T-helper 2 cell treated with Interferon-gamma antibody and Interleukin-4, amounts not matched to agents 5 μg/mL and 100 μg/mL, for 36 hours (primary cell): ENCODE measurements at regions not wholly inside any gene's neighbourhood (a gene's known extent, or its start where the extent isn't known, plus 50 kb on each side); places are given as distances from the start of the nearest gene placed in this dataset.

Experiments
- DNase-seq: peaks from one replicate; pipeline ENCODE4 v3.0.0; 2021; ENCODE audit warnings: low spot score
- H3K27ac Mint-ChIP-seq: one replicate; pipeline ENCODE4 v1.8.0; 2021; ENCODE audit warnings: mild to moderate bottlenecking, mixed read lengths
- H3K27me3 Mint-ChIP-seq: one replicate; pipeline ENCODE4 v1.8.0; 2021; ENCODE audit warnings: low read depth, mixed read lengths
- H3K36me3 Mint-ChIP-seq: one replicate; pipeline ENCODE4 v1.8.0; 2021; ENCODE audit warnings: low read depth, mixed read lengths
- H3K4me1 Mint-ChIP-seq: one replicate; pipeline ENCODE4 v1.8.0; 2021; ENCODE audit warnings: low read depth, mixed read lengths
- H3K4me3 Mint-ChIP-seq: one replicate; pipeline ENCODE4 v1.8.0; 2022; ENCODE audit warnings: mild to moderate bottlenecking, moderate library complexity, mixed read lengths
- H3K9me3 Mint-ChIP-seq: one replicate; pipeline ENCODE4 v1.8.0; 2021; ENCODE audit warnings: mixed read lengths

DNA sequence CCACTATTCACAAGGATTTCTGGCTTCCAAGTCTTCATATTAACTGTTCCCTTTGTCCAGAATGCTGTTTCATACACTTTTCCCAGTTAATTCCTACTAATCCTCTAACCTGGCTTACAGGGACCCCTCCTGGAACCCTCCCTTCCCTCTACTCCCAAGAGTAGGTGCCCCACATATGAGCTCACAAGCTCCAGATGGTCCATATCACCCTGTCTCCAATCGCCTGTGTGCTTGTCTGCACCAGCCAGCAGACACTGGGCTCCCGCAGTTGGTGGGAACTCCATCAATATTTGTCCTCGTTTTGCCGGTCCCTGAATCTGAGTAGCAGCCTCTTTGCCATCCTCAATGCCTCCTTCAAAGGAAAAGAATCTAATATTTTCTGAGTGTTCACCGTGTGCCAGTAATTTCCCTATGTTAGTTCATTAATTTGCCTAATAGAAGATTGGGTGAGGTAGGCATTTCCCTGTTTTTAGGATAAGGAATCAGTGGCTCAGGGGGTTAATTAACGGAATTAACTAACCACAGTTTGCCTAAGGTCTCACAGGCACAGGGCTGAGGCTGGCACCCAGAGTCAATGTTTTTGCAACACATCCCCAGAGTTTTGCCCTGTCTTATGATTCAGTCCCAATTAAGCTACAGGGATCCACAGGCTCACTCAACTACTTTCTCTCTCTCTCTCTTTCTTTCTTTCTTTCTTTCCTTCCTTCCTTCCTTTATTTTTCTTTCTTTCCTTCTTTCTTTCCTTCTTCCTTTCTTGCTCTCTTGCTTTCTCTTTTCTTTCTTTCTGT lies 141.6 kb upstream of the CYP1B1 start:
- Mint-ChIP-seq H3K4me1 (peaks cover 13% of the 10 kb centered on the region), H3K9me3 (peaks cover 12% of the 10 kb centered on the region), H3K27me3 (peaks cover 12% of the 10 kb centered on the region), H3K27ac (no peak overlapping the region), H3K4me3 (no peak overlapping the region), H3K36me3 (peaks cover 2% of the 10 kb centered on the region)
- DNase-seq: no peak

DNA sequence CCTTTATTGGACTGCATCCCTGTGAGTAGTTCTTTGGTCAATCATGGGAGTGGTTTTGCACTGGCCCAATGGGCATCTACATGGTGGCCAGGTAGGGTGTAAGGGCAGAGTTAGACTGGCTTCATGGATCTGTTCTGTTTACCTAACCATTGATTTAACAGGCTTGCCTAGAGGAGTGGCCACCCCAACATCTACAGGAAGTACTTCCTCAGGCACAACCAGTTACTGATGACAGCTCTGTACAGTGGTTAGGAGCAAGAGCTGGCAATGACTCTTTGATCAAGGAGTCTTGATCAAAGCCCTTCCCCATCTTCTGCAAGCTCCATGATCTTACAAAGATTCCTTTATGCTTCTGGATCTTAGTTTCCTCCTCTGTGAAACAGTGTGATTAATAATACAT lies 140.9 kb upstream of the CYP1B1 start:
- Mint-ChIP-seq H3K27me3 (peaks cover 11% of the 10 kb centered on the region), H3K4me1 (peaks cover 13% of the 10 kb centered on the region), H3K4me3 (no peak overlapping the region), H3K27ac (no peak overlapping the region), H3K36me3 (peaks cover 2% of the 10 kb centered on the region), H3K9me3 (peaks cover 14% of the 10 kb centered on the region)
- no peak for DNase-seq

DNA sequence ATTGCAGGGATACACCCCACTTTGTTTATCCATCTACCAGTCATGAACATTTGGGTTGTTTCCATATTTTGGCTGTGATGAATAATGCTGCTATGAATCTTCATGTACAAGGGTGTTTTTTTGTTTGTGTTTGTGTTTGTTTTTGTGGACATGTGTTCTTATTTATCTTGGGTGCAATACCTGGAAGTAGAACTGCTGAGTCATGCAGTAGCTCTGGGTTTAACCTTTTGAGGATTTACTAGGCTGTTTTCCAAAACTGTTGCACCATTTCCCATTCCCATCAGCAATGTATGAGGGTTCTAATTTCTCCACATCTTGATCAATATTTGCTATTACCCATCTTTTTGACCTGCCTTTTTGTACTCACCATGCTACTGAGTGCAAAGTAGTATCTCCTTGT lies 140.0 kb upstream of the CYP1B1 start:
- Mint-ChIP-seq H3K27me3 (peaks cover 13% of the 10 kb centered on the region), H3K36me3 (peaks cover 2% of the 10 kb centered on the region), H3K27ac (no peak overlapping the region), H3K4me1 (peaks cover 13% of the 10 kb centered on the region), H3K9me3 (peaks cover 14% of the 10 kb centered on the region), H3K4me3 (no peak overlapping the region)
- no peak for DNase-seq

DNA sequence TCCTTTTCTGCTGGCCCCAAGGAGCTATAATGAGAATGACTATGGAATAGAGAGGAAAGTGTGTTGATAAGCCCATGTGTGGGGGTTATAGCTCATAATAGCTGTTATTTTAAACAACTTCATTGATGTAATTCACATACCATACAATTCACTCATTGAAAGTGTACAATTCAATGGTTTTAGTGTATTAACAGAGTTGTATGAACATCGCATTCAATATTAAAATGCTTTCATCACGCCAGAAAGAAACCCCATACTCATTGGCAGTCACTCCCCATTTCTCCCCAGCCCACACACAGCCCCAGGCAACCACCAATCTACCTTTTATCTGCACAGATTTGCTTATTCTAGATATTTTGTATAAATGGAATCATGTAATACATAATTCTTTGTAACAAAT lies 139.6 kb upstream of the CYP1B1 start:
- no peak overlapping the region for H3K27ac Mint-ChIP-seq
- H3K9me3 Mint-ChIP-seq: peaks cover 14% of the 10 kb centered on the region
- no peak overlapping the region for H3K4me3 Mint-ChIP-seq
- peaks cover 2% of the 10 kb centered on the region for H3K36me3 Mint-ChIP-seq
- H3K27me3 Mint-ChIP-seq: peaks cover 11% of the 10 kb centered on the region
- no peak for DNase-seq
- H3K4me1 Mint-ChIP-seq: peaks cover 13% of the 10 kb centered on the region

DNA sequence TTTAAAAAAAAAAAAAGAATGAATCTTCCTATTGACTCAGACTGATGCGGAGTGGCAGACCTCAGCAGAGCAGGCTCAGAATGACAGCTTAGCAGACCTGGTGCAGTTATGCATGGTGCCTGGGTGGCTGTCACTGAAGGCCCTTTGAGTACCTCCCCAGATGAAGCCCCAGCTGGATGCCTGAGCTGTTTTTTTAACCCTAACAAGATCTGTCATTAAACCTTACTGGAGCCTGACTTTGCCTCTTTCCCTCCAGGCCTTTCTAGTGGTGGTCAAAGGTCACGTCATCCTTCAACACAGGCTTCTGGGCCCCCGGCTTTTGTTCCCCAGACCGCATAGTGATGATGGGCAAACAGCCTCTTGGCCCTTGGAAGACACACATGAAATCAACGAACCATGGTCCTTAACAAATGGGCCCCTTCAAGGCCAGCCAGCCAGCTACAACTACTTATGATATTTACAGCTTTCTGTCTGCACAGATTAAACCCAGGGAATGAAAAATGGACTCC lies 138.3 kb upstream of the CYP1B1 start:
- Mint-ChIP-seq H3K27ac (peak overlapping the region; percentile 38), H3K36me3 (peaks cover 2% of the 10 kb centered on the region), H3K9me3 (peaks cover 6% of the 10 kb centered on the region), H3K4me1 (peaks cover 13% of the 10 kb centered on the region), H3K4me3 (peak overlapping the region; percentile 35), H3K27me3 (peaks cover 12% of the 10 kb centered on the region)
- peak; percentile 19 for DNase-seq

DNA sequence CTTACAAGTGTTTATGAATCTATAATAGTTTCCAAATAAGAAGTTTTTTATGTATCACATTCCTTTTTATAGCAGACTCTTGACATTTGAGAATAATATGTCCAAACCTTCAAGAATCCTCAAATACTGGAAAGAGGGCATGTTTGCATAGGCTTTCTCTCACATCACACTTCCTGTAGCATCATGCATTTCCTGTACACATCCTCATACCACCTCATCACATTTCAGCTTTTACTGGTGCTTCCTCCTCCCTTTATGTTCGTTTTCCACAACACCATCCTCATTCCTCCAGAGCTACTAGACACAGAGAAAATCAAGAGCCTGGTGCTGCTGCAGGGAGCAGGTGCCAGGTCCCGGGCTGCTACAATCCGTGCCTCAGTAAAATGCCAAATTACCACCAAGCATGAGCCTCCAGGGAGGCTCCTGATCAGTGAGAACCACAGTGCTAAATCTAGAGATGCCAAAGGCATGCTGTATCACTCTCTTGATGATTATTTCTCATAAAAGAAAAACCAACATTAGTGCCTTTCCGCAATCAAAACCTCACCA lies 137.7 kb upstream of the CYP1B1 start:
- peaks cover 2% of the 10 kb centered on the region for H3K36me3 Mint-ChIP-seq
- peaks cover 6% of the 10 kb centered on the region for H3K9me3 Mint-ChIP-seq
- peak overlapping the region; percentile 38 for H3K27ac Mint-ChIP-seq
- no peak for DNase-seq
- H3K27me3 Mint-ChIP-seq: peaks cover 8% of the 10 kb centered on the region
- peaks cover 13% of the 10 kb centered on the region for H3K4me1 Mint-ChIP-seq
- H3K4me3 Mint-ChIP-seq: peak overlapping the region; percentile 35

DNA sequence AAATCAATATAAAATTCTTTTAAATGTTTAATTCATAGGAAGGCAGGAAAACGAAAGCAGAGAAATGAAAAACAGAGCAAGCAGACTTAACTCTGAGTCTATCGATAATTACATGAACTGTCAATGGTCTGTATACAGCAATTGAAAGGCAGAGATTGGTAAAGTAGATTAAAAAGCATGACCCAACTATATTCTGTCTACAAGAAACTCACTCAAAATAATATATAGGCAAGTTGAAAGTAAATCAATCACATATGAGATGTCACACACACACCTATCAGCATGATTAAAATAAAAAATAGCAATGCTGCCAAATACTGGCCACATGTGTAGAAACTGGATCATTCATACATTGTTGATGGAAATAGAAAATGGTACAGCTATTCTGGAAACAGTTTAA lies 136.4 kb upstream of the CYP1B1 start:
- Mint-ChIP-seq H3K27ac (no peak overlapping the region), H3K27me3 (peaks cover 8% of the 10 kb centered on the region)

DNA sequence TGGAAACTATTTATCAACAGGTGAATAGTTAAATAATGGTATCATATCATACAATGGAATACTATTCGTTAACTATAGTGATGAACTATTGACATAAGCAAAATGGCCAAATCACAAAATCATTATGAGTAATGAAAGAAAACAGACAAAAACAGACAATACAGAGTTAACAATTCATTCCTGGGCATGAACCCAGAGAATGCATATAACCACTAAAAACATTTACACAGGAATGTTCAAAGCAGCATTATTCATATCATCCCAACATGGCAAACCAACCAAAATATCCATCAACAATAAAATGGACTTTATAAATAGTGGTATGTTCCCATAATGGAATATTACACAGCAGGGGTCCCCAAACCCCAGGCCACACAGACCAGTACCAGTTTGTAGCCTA lies 131.2 kb upstream of the CYP1B1 start:
- Mint-ChIP-seq H3K36me3 (no peaks in the 10 kb centered on the region), H3K9me3 (no peaks in the 10 kb centered on the region), H3K4me3 (no peak overlapping the region), H3K27me3 (peaks cover 42% of the 10 kb centered on the region), H3K27ac (no peak overlapping the region), H3K4me1 (no peaks in the 10 kb centered on the region)
- no peak for DNase-seq

More for the DNA sequence above, 136.4 kb upstream of the CYP1B1 start:
- peaks cover 6% of the 10 kb centered on the region for H3K9me3 Mint-ChIP-seq
- no peak overlapping the region for H3K4me3 Mint-ChIP-seq
- peaks cover 13% of the 10 kb centered on the region for H3K4me1 Mint-ChIP-seq
- DNase-seq: no peak
- H3K36me3 Mint-ChIP-seq: peaks cover 2% of the 10 kb centered on the region

DNA sequence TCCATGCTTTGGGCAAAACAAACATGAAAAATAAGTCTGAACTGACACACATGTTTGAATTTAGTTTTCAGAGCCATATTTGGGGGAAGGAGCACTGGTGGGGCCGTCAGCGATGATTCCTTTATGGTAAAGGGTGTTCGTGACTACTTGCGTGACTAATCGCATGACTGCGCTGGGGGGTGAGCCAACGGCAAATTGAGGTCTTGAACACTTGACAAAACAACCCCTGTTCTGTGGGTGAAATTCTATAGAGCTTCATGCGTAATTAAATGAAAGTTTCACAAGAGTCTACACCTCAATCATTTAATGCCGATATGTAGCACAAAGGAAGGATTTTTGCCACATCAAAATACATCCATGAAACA lies 127.5 kb upstream of the CYP1B1 start:
- no peaks in the 10 kb centered on the region for H3K36me3 Mint-ChIP-seq
- no peaks in the 10 kb centered on the region for H3K9me3 Mint-ChIP-seq
- H3K4me3 Mint-ChIP-seq: no peak overlapping the region
- H3K27ac Mint-ChIP-seq: no peak overlapping the region
- no peak for DNase-seq
- no peaks in the 10 kb centered on the region for H3K4me1 Mint-ChIP-seq
- H3K27me3 Mint-ChIP-seq: peaks cover 48% of the 10 kb centered on the region

DNA sequence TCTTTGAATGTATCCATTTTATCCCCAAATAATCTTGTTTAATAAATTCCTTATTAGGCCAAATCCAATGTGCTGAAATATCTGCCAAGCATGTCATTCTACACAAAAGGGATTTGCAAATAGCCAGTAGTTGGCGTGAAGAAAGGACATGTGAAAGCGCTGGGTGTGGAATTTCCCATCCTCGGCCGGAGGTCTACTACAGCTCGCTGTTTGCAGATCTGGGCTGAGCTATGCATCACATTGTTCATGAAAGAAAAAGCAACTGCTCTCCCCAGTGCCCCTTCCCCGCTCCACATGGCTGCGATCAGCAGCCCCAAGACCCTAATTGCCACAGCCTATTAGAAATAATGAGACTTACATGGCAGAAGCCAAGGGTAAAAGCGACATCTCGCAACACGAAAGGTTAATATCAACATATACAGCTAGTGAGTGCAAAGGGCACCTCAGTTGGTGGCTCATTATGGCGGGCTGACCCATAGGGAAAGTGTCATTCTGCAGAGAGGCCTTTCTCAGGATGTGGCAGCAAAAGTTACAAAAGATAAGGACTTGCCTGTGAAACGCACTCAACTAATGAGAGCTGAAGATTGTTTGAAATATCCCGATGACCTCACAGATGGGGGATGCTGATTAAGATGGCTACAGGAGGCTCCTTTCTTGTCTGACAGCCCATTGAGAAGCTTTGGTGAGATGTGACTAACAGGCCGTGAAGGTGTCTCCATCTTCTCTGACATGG lies 126.9 kb upstream of the CYP1B1 start:
- Mint-ChIP-seq H3K27me3 (peaks cover 43% of the 10 kb centered on the region), H3K4me3 (no peak overlapping the region), H3K4me1 (no peaks in the 10 kb centered on the region), H3K36me3 (no peaks in the 10 kb centered on the region), H3K27ac (no peak overlapping the region), H3K9me3 (no peaks in the 10 kb centered on the region)
- no peak for DNase-seq

DNA sequence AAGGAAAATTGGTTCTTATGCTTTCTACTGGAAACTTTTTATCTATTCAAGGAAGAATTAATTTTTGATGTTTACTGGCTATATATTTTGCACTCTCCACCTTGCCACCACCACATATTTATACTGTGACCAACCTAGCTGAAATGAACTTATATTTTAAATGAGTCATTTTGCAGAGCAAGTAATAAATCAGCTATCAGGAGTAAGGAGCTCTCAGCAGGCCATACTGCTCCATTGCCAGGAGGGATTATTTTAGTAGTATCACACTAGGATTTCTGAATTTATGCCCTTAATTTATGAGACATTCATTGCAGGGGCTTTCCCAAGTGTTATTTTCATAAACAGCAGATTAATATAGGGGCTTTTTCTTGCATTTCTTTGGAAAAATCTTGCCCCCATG lies 125.8 kb upstream of the CYP1B1 start:
- no peak for DNase-seq
- H3K9me3 Mint-ChIP-seq: no peaks in the 10 kb centered on the region
- H3K27me3 Mint-ChIP-seq: peaks cover 38% of the 10 kb centered on the region
- no peak overlapping the region for H3K27ac Mint-ChIP-seq
- H3K4me1 Mint-ChIP-seq: no peaks in the 10 kb centered on the region
- no peak overlapping the region for H3K4me3 Mint-ChIP-seq
- H3K36me3 Mint-ChIP-seq: no peaks in the 10 kb centered on the region

DNA sequence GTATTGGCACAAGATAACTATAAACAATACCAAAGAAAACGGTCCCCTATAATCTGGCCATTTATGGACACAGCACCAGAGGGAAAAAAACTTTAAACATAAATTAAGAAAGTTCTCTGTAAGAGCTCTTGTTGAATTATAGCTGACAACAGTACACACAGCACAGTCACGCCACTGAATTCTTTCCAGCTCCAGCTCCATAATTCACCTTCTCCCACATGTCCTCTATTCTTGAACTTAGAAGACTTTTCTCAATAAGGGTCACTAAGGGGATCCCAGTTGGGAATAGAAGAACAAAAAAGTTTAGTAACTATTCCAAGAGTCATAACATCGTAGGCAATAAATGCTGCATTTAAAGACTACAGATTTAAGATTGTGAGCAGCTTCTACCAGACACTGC lies 124.6 kb upstream of the CYP1B1 start:
- Mint-ChIP-seq H3K9me3 (no peaks in the 10 kb centered on the region), H3K4me1 (no peaks in the 10 kb centered on the region), H3K36me3 (no peaks in the 10 kb centered on the region), H3K4me3 (no peak overlapping the region), H3K27ac (no peak overlapping the region), H3K27me3 (peaks cover 32% of the 10 kb centered on the region)
- no peak for DNase-seq

DNA sequence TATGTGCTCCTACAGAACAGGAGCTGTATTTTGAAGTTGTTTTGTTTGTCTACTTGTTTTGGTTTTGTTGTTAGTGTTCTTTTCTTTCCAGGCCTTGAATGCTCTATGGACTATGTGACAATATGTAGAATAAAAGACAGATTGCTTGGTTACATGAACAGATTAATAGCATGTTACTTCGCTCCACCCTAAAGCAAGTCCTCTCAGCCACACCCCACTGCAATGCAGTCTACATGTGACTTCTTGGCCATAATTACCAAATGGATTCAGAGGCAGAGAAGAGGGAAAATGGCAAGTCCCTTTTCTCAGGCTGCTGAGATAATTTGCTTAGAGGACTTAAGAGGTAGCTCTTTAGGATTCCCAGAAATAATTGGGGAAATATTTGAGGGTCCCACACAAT lies 123.2 kb upstream of the CYP1B1 start:
- Mint-ChIP-seq H3K27ac (no peak overlapping the region), H3K4me3 (no peak overlapping the region), H3K27me3 (peaks cover 18% of the 10 kb centered on the region), H3K9me3 (no peaks in the 10 kb centered on the region), H3K4me1 (no peaks in the 10 kb centered on the region), H3K36me3 (no peaks in the 10 kb centered on the region)
- DNase-seq: no peak

DNA sequence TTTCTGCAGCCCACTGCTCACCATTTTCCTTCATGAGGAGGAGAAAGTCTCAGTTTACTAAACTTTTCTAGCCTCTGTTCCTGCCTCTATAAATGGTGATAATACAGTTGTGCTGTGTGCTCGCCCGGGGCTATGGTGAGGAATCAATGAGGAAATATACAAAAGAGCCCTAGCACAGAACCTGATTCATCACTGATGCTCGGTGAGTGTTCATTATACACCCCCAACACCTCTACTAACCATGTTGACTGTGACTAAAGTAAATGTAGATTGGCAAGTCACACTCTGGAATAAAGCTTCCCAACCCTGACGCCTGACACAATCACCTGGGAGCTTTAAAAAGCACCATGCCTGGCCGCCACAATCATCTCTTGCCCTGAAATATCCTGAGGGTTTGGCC lies 118.8 kb upstream of the CYP1B1 start:
- peaks cover 4% of the 10 kb centered on the region for H3K27me3 Mint-ChIP-seq
- H3K36me3 Mint-ChIP-seq: peaks cover 1% of the 10 kb centered on the region
- H3K4me3 Mint-ChIP-seq: no peak overlapping the region
- H3K4me1 Mint-ChIP-seq: peaks cover 15% of the 10 kb centered on the region
- DNase-seq: no peak
- H3K27ac Mint-ChIP-seq: no peak overlapping the region
- H3K9me3 Mint-ChIP-seq: no peaks in the 10 kb centered on the region
